Upper lobe of left lung (tissue), 6 donors: ENCODE measurements at regions not wholly inside any gene's neighbourhood (a gene's known extent, or its start where the extent isn't known, plus 50 kb on each side); places are given as distances from the start of the nearest gene placed in this dataset.

Experiments used
- ATAC-seq, 2 donors: fragments of 200-7000 bp; cut with Tn5 transposase; one replicate each; pipeline ENCODE4 v1.9.1; 2022; ENCODE audit warnings: mild to moderate bottlenecking in 2 of 2, moderate library complexity in 2 of 2; ENCODE audit not compliant: low FRiP score in 2 of 2
- DNase-seq, 2 donors: peaks; one replicate each; pipeline ENCODE4 v3.0.0-alpha.2; 2019 to 2020
- H3K27ac ChIP-seq, 4 donors: fragments of 200-600 bp; sonication (generic); one replicate each; pipeline ENCODE4 v1.5.1; 2016 to 2019
- H3K27me3 ChIP-seq, 4 donors: fragments of 200-600 bp; sonication (generic); one replicate each; pipeline ENCODE4 v1.5.1; 2017 to 2019
- H3K36me3 ChIP-seq, 4 donors: fragments of 200-600 bp; sonication (generic); one replicate each; pipeline ENCODE4 v1.5.1; 2016 to 2019
- H3K4me1 ChIP-seq, 4 donors: fragments of 200-600 bp; sonication (generic); one replicate each; pipeline ENCODE4 v1.5.1; 2018 to 2019
- H3K4me3 ChIP-seq, 4 donors: fragments of 200-600 bp; sonication (generic); one replicate each; pipeline ENCODE4 v1.5.1; 2017 to 2019; ENCODE audit warnings: mild to moderate bottlenecking in 2 of 4, moderate library complexity in 1 of 4
- H3K9me3 ChIP-seq, 4 donors: fragments of 200-600 bp; sonication (generic); one replicate each; pipeline ENCODE4 v1.5.1; 2018 to 2019
- EP300 ChIP-seq, 4 donors: sonication (generic); formaldehyde crosslinking; IDR thresholded peaks; one replicate each; pipeline ENCODE4 v1.5.1; 2017; ENCODE audit warnings: antibody characterized with exemption in 4 of 4, control low read depth in 2 of 4
- POLR2A ChIP-seq, 4 donors: fragments of 450-650 bp; IDR thresholded peaks; one replicate each; pipeline ENCODE4 v1.5.1; 2016 to 2017; ENCODE audit warnings: antibody characterized with exemption in 4 of 4, mild to moderate bottlenecking in 2 of 4
- POLR2AphosphoS5 ChIP-seq, 2 donors: sonication (generic); formaldehyde crosslinking; IDR thresholded peaks; one replicate each; pipeline ENCODE4 v1.5.1; 2017; ENCODE audit warnings: antibody characterized with exemption in 2 of 2
- WGBS, 2 donors: methylation state at CpG; one replicate each; pipeline ENCODE4 v1.1.5; 2017 to 2018; 5-methylcytosine and 5-hydroxymethylcytosine counted together
- TF ChIP-seq, protein P1 (sequence below), 6 experiments: fragments of 450-650 bp in 4 of 6; fragments of 200-600 bp in 2 of 6; sonication (generic) in 2 of 6; IDR thresholded peaks; one replicate each; pipeline ENCODE4 v1.5.1; 2016 to 2019; ENCODE audit warnings: antibody characterized with exemption in 6 of 6
- donor health status: DM: no; HTN: no; CAD: no; lungs with moderate emphysema.
- donor health status: DM: no; HTN: yes; CAD: no; lungs with severe emphysema.

DNA sequence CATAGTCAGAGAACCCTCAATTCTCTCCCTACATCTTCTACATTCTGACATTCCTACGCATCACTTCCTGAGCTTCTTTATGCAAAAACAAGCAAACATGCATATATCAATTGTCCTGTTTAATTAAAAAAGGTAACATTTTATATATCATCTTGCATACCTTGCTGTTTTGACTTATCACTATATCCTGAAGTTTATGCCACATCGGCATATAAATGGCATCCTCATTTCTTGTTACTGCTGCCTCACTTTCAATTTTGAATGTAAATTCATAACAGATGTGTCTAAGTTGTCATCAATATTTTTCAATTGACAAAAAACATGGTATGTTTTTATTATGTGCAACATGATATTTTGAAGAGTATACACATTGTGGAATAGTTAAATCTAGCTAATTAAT, 377.3 kb upstream of the STEAP1 start:
- Histone ChIP-seq H3K27ac (no peak overlapping the region), H3K36me3 (no peaks in the 10 kb centered on the region), H3K4me1 (no peaks in the 10 kb centered on the region), H3K4me3 (no peak overlapping the region), H3K9me3 (no peaks in the 10 kb centered on the region), H3K27me3 (no peaks in the 10 kb centered on the region)
- no peak for DNase-seq
- no peak for ATAC-seq
- TF ChIP-seq POLR2AphosphoS5 (IDR thresholded peaks at IDR 0.05) (no peak), POLR2A (IDR thresholded peaks at IDR 0.05) (no peak), EP300 (IDR thresholded peaks at IDR 0.05) (no peak)
- WGBS, 2 donors = 93 to 96% methylated on average over 2 of the region's 2 CpGs

DNA sequence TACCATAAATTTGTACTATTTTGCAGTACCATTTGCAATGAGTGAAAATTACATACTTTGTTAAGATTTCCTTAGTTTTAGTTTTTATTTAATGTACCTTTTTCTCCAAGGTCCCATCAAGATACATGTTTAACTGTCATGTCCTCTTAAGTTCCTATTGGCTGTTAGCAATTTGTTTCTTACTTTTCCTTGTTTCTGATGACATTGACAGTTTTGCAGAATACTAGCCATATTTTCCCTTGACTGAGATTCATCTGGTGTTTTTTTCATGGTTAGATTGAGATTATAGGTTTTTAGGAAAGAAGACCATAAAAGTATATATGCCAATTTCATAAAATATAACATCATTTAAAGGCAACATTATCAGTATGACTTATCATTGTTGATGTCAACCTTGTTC, 376.8 kb upstream of the STEAP1 start:
- no peaks in the 10 kb centered on the region for H3K27me3 ChIP-seq
- TF ChIP-seq, protein P1, sequence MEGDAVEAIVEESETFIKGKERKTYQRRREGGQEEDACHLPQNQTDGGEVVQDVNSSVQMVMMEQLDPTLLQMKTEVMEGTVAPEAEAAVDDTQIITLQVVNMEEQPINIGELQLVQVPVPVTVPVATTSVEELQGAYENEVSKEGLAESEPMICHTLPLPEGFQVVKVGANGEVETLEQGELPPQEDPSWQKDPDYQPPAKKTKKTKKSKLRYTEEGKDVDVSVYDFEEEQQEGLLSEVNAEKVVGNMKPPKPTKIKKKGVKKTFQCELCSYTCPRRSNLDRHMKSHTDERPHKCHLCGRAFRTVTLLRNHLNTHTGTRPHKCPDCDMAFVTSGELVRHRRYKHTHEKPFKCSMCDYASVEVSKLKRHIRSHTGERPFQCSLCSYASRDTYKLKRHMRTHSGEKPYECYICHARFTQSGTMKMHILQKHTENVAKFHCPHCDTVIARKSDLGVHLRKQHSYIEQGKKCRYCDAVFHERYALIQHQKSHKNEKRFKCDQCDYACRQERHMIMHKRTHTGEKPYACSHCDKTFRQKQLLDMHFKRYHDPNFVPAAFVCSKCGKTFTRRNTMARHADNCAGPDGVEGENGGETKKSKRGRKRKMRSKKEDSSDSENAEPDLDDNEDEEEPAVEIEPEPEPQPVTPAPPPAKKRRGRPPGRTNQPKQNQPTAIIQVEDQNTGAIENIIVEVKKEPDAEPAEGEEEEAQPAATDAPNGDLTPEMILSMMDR (IDR thresholded peaks at IDR 0.05) = no peak
- TF ChIP-seq POLR2A (IDR thresholded peaks at IDR 0.05) (no peak), POLR2AphosphoS5 (IDR thresholded peaks at IDR 0.05) (no peak), EP300 (IDR thresholded peaks at IDR 0.05) (no peak)
- ATAC-seq (no peak), DNase-seq (no peak)
- H3K9me3 ChIP-seq = no peaks in the 10 kb centered on the region
- no peaks in the 10 kb centered on the region for H3K36me3 ChIP-seq
- no peak overlapping the region for H3K27ac ChIP-seq
- no peaks in the 10 kb centered on the region for H3K4me1 ChIP-seq
- no peak overlapping the region for H3K4me3 ChIP-seq

DNA sequence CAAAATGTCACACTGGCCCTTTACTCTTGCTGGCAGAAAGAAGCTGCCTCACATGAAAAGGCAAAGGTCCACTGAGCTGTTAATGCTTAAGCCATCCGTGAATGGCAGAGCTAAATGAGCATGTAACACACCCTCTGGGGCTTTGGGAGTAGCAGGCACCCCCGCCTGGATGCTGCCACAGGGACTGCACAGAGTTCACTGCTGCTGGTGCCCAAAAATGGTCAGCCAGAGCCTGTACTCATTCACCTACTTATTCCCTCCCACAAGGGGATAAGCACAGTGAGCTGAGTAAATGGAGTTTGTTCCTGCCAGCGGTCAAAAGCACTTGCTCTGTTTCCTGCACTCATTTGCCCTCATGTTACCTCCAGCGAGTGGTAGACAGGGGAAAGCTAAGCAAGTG, 374.0 kb upstream of the STEAP1 start:
- no peaks in the 10 kb centered on the region for H3K9me3 ChIP-seq
- no peak for ATAC-seq
- H3K27ac ChIP-seq = no peak overlapping the region
- no peaks in the 10 kb centered on the region for H3K4me1 ChIP-seq
- H3K27me3 ChIP-seq = no peaks in the 10 kb centered on the region
- no peak overlapping the region for H3K4me3 ChIP-seq
- WGBS, 2 donors = 74 to 86% methylated on average over 4 of the region's 4 CpGs
- no peaks in the 10 kb centered on the region for H3K36me3 ChIP-seq
- TF ChIP-seq POLR2A (IDR thresholded peaks at IDR 0.05) (no peak), POLR2AphosphoS5 (IDR thresholded peaks at IDR 0.05) (no peak), EP300 (IDR thresholded peaks at IDR 0.05) (no peak)
- TF ChIP-seq, protein P1 (IDR thresholded peaks at IDR 0.05) = no peak
- DNase-seq = no peak

DNA sequence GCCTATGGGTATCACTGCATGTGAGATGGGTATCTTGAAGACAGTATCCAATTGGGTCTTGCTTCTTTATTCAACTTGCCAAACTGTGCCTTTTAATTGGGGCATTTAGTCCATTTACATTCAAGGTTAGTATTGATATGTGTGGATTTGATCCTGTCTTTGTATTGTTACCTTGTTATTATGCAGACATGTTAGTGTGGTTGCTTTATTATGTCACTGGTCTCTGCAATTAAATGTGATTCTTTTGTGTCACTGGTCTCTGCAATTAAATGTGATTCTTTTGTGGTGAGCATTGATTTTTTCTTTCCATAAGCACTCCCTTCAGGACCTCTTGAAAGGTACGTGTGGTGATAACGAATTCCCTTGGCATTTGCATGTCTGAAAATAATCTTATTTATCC, 357.8 kb upstream of the STEAP1 start:
- Histone ChIP-seq H3K9me3 (no peaks in the 10 kb centered on the region), H3K4me3 (no peak overlapping the region), H3K27ac (no peak overlapping the region), H3K27me3 (no peaks in the 10 kb centered on the region), H3K4me1 (no peaks in the 10 kb centered on the region), H3K36me3 (no peaks in the 10 kb centered on the region)
- 78 to 86% methylated on average over 2 of the region's 2 CpGs for WGBS, 2 donors
- DNase-seq (no peak), ATAC-seq (no peak)
- TF ChIP-seq EP300 (IDR thresholded peaks at IDR 0.05) (no peak), POLR2AphosphoS5 (IDR thresholded peaks at IDR 0.05) (no peak), POLR2A (IDR thresholded peaks at IDR 0.05) (no peak)
- TF ChIP-seq, protein P1 (IDR thresholded peaks at IDR 0.05) = no peak

DNA sequence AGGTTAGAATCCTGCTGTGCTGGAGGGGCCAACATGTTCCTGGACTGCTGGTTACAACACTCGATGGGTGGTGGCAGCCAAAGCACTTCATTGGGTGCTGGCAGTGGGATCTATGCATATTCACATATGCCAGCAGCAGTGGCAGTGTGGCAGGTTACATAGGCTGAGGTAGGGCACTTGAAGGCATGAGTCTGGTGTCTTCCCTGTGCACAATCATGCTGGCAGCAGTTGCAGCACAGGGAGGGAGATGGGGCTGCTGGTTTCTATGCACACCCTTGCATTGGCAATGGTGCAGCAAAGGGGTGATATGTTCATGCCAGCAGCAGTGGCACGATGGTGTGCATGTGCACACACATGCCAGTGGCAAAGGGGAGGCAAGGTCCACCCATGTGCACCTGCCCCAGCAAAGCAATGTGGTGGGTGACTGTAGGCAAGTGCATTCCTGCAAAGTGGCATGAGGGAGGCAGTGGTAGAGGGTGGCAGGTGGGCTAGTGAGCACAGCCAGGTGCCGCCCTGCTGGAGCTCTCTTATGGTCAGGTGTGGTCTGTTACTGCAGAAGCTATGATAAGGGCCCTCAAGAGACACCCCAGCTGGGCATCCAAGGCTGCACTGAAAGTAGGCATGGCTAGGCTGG, 356.2 kb upstream of the STEAP1 start:
- Histone ChIP-seq H3K27ac (no peak overlapping the region), H3K9me3 (no peaks in the 10 kb centered on the region), H3K27me3 (no peaks in the 10 kb centered on the region), H3K36me3 (no peaks in the 10 kb centered on the region), H3K4me1 (no peaks in the 10 kb centered on the region), H3K4me3 (no peak overlapping the region)
- peak in 1 of 2 donors; percentile 51 for ATAC-seq
- no peak for TF ChIP-seq EP300 (IDR thresholded peaks at IDR 0.05)
- no peak for TF ChIP-seq POLR2AphosphoS5 (IDR thresholded peaks at IDR 0.05)
- TF ChIP-seq, protein P1 (IDR thresholded peaks at IDR 0.05) = no peak
- TF ChIP-seq POLR2A (IDR thresholded peaks at IDR 0.05) = no peak
- no peak for DNase-seq
- 75 to 100% methylated on average over 1 to 3 of the region's 3 CpGs for WGBS, 2 donors
